GM12891 (cell line): ENCODE measurements at regions not wholly inside any gene's neighbourhood (a gene's known extent, or its start where the extent isn't known, plus 50 kb on each side); places are given as distances from the start of the nearest gene placed in this dataset.

Experiments used
- DNase-seq: peaks from one replicate; pipeline ENCODE4 v3.0.0; 2011; ENCODE audit warnings: low spot score; ENCODE audit not compliant: insufficient read length
- FAIRE-seq: peaks from 2 replicates; lab custom pipeline; 2011; peaks lifted over from hg19 to GRCh38; lab: Jason Lieb, UNC
- PAX5 ChIP-seq: IDR thresholded peaks from 2 replicates; pipeline ENCODE4 v1.6.1; 2011; ENCODE audit warnings: low read length, moderate library complexity, mild to moderate bottlenecking; ENCODE audit not compliant: insufficient read depth, severe bottlenecking
- POLR2A ChIP-seq: IDR thresholded peaks from 2 replicates; pipeline ENCODE4 v1.6.1; 2011; ENCODE audit warnings: low read depth, low read length, control low read depth
- POLR2AphosphoS5 ChIP-seq: IDR thresholded peaks from 2 replicates; pipeline ENCODE4 v1.6.1; 2011; ENCODE audit warnings: low read depth, low read length, control low read depth
- POU2F2 ChIP-seq: IDR thresholded peaks from 2 replicates; pipeline ENCODE4 v1.6.1; 2011; ENCODE audit warnings: low read depth, mild to moderate bottlenecking, control low read depth, low read length, moderate library complexity
- SPI1 ChIP-seq: IDR thresholded peaks from 2 replicates; pipeline ENCODE4 v1.6.1; 2011; ENCODE audit warnings: low read depth, low read length, control low read depth
- TAF1 ChIP-seq: IDR thresholded peaks from 2 replicates; pipeline ENCODE4 v1.6.1; 2011; ENCODE audit warnings: low read depth, low read length, control low read depth

DNA sequence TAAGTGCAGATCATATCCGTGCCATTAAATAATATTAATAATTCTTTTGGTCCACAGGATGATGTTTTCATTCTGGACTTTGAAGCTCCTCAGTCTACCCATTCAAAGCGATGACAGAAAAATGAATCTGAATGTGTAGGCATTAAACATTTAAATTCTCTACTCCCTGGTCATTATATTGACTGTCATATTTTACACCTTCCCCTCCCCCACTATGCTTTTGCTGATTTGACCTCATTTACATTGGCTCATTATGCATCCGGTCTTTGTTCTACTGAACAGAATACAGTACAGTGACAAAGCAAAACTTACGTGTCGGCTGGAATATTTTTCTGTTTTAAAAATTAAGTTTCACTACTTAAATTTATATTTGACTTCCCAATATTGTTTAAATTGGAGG is 289.7 kb upstream of the TMEM161B start:
- FAIRE-seq: no peak
- TF ChIP-seq POLR2AphosphoS5: no peak
- TF ChIP-seq SPI1: no peak
- TF ChIP-seq POLR2A: no peak
- TF ChIP-seq PAX5: no peak
- TF ChIP-seq POU2F2: no peak
- no peak for TF ChIP-seq TAF1
- no peak for DNase-seq

- TF ChIP-seq POLR2AphosphoS5 (no peak), SPI1 (no peak), POLR2A (no peak), POU2F2 (no peak), PAX5 (no peak), TAF1 (no peak)
- FAIRE-seq (no peak), DNase-seq (no peak)
Measured at GRCh38 chr5:88557881-88558280, 289.2 kb upstream of the TMEM161B start.

DNA sequence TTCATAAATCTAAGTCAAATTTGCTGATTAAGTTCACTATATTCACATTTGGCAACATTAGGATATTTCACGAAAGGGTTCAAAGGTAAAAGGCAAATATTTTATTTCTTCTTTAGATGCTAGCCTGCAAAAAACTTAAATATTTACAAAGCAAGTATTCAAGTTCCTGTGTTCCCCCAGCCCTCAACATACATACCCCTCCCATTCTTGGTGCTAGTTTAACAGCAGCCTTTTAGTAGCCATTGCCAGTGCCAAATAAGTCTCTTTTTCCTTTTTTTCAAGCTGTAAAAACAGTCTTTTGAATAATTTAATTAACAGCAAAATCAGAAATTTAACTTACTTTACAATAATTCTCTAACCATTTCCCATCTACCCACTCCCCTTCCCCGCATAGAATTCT is 288.5 kb upstream of the TMEM161B start:
- no peak for FAIRE-seq
- DNase-seq: no peak
- no peak for TF ChIP-seq PAX5

- TF ChIP-seq POU2F2: no peak
- no peak for TF ChIP-seq POLR2AphosphoS5
- TF ChIP-seq SPI1: no peak
- TF ChIP-seq POLR2A: no peak
- TF ChIP-seq TAF1: no peak
- no peak for TF ChIP-seq PAX5
- no peak for DNase-seq
- no peak for FAIRE-seq
Measured at GRCh38 chr5:88556406-88556805, 287.8 kb upstream of the TMEM161B start.

- DNase-seq: no peak
- TF ChIP-seq POLR2A: no peak
- FAIRE-seq: no peak
Measured at GRCh38 chr5:88555674-88556073, 287.0 kb upstream of the TMEM161B start.

- DNase-seq: no peak
- TF ChIP-seq POU2F2: no peak
- no peak for TF ChIP-seq PAX5
- no peak for TF ChIP-seq SPI1
- no peak for TF ChIP-seq POLR2AphosphoS5
- no peak for TF ChIP-seq POLR2A
- no peak for TF ChIP-seq TAF1
- FAIRE-seq: no peak
Measured at GRCh38 chr5:88553986-88554385, 285.3 kb upstream of the TMEM161B start.

DNA sequence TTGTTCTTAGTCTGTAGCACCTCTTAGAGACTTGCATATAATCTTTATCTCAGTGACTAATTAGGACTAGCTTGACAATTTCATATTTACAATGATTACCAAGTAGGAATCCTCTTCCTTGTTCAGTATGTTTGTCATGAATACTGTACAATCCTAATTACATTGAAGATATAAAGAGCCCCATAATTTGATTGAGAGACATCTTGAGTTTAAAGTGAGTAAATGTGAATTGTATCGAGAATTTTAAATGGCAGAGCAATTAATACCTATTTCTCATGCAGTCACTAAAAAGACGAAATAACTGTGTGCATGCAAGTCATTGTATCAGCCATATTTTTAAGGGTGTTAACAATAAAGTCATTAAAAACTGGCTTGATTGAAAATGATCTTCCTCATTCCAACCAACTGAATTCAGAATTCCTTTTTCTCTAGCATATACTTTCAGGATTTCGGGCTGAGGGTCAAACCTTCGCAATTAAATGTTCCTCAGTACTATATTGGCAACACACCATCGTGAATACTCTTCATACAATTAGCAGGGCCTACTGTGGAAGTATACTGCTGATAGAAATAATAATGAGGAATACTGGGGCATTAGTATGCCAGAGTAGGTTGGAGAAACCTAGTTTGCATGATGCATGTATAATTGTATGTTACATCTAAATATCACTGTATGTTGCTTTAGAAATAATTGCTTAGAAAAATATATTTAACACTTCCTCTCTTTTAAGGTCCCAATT is 284.7 kb upstream of the TMEM161B start:
- FAIRE-seq (no peak), DNase-seq (no peak)
- no peak for TF ChIP-seq POLR2A
- no peak for TF ChIP-seq POLR2AphosphoS5
- no peak for TF ChIP-seq SPI1
- no peak for TF ChIP-seq POU2F2
- TF ChIP-seq PAX5: no peak
- TF ChIP-seq TAF1: no peak

DNA sequence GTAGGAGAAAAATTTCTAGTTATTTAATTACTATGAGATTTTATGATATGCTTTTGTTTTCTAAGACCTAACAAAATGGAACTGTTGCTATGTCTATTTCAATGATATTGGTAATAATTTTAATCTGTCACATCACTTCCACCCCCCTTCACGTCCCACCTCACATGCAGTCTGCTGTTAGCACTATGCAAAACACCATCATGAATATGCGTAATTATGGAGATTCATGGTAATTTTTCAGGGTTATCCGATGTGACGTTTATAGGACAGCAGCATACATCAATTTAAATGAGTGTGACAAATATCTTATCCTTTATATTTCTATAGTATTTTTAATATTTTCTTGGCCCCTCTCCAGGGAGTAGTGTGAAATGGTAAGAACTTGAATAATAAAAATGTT is 283.8 kb upstream of the TMEM161B start:
- FAIRE-seq (no peak), DNase-seq (no peak)
- TF ChIP-seq POU2F2 (no peak), TAF1 (no peak), PAX5 (no peak), POLR2A (no peak), POLR2AphosphoS5 (no peak), SPI1 (no peak)

GRCh38 chr5:88551724-88552345 is 283.2 kb upstream of the TMEM161B start:
- TF ChIP-seq POLR2A: no peak
- no peak for TF ChIP-seq POLR2AphosphoS5
- no peak for TF ChIP-seq POU2F2
- no peak for TF ChIP-seq TAF1
- no peak for TF ChIP-seq PAX5
- no peak for TF ChIP-seq SPI1
- FAIRE-seq (no peak), DNase-seq (no peak)

DNA sequence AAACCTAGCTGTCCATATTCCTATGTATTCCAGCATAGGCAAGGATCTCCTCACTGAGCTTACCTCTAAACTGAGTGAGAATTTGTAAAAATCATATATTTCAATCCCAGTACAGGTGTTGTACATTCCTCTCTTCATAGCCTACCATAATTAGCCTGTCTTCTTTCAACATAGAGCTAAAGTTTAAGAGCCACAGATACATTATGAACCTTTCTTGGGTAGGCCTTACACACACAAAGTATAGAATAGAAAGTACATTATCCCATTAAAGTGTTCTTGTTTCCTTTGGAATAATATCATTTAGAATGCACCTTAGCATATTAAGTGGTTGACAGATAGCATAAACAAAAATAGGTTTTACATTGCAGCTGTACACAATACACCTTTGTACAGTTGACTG is 282.1 kb upstream of the TMEM161B start:
- TF ChIP-seq TAF1 (no peak), POLR2AphosphoS5 (no peak), POLR2A (no peak), SPI1 (no peak), PAX5 (no peak), POU2F2 (no peak)
- FAIRE-seq (no peak), DNase-seq (no peak)
